SK-N-SH treated with all-trans-retinoic acid at 6 μM for 48 hours (cell line): ENCODE measurements at regions not wholly inside any gene's neighbourhood (a gene's known extent, or its start where the extent isn't known, plus 50 kb on each side); places are given as distances from the start of the nearest gene placed in this dataset.

ENCODE experiments used
- ATAC-seq: fragments of 200-7000 bp; cut with Tn5 transposase; 3 replicates; pipeline ENCODE4 v1.9.1; 2020; ENCODE audit warnings: mild to moderate bottlenecking, moderate library complexity
- ARNTL ChIP-seq: fragments of 450-650 bp; formaldehyde crosslinking; IDR thresholded peaks from 2 replicates; pipeline ENCODE4 v1.5.0; 2020; ENCODE audit warnings: low read depth, mild to moderate bottlenecking, moderate library complexity, borderline replicate concordance
- BACH2 ChIP-seq: fragments of 250-450 bp; sonication (Bioruptor Pico); IDR thresholded peaks from 2 replicates; pipeline ENCODE4 v1.9.0; 2021; ENCODE audit warnings: mild to moderate bottlenecking, borderline replicate concordance
- CREB5 ChIP-seq: fragments of 250-450 bp; sonication (Bioruptor Pico); IDR thresholded peaks from 2 replicates; pipeline ENCODE4 v1.5.1; 2020; ENCODE audit warnings: low read depth, mild to moderate bottlenecking, moderate library complexity
- CSDC2 ChIP-seq: fragments of 250-450 bp; sonication (Bioruptor Pico); IDR thresholded peaks from 2 replicates; pipeline ENCODE4 v1.5.0; 2020; ENCODE audit warnings: mild to moderate bottlenecking, moderate library complexity
- CSRNP3 ChIP-seq: fragments of 250-450 bp; sonication (Bioruptor Pico); IDR thresholded peaks from 2 replicates; pipeline ENCODE4 v1.5.1; 2021; ENCODE audit warnings: mild to moderate bottlenecking, moderate library complexity
- ESRRG ChIP-seq: fragments of 250-450 bp; sonication (Bioruptor Pico); IDR thresholded peaks from 2 replicates; pipeline ENCODE4 v1.6.1; 2021; ENCODE audit warnings: mild to moderate bottlenecking
- GLIS3 ChIP-seq: fragments of 250-450 bp; sonication (Bioruptor Pico); IDR thresholded peaks from 2 replicates; pipeline ENCODE4 v1.5.0; 2020; ENCODE audit warnings: mild to moderate bottlenecking, moderate library complexity
- ISL1 ChIP-seq: fragments of 250-450 bp; sonication (Bioruptor Pico); IDR thresholded peaks from 2 replicates; pipeline ENCODE4 v2.1.2; 2022; ENCODE audit warnings: mild to moderate bottlenecking, moderate library complexity
- OSR1 ChIP-seq: fragments of 250-450 bp; sonication (Bioruptor Pico); IDR thresholded peaks from 2 replicates; pipeline ENCODE4 v1.8.0; 2022; ENCODE audit warnings: moderate library complexity, mild to moderate bottlenecking, inconsistent platforms
- PATZ1 ChIP-seq: fragments of 250-450 bp; sonication (Bioruptor Pico); IDR thresholded peaks from 2 replicates; pipeline ENCODE4 v1.8.0; 2020; ENCODE audit warnings: mild to moderate bottlenecking, moderate library complexity, borderline replicate concordance
- POU6F1 ChIP-seq: fragments of 250-450 bp; sonication (Bioruptor Pico); IDR thresholded peaks from 2 replicates; pipeline ENCODE4 v1.8.0; 2021; ENCODE audit warnings: low read depth, mild to moderate bottlenecking, moderate library complexity, borderline replicate concordance
- RARB ChIP-seq: fragments of 250-450 bp; sonication (Bioruptor Pico); IDR thresholded peaks from 2 replicates; pipeline ENCODE4 v1.8.0; 2021; ENCODE audit warnings: mild to moderate bottlenecking, moderate library complexity
- SNAI2 ChIP-seq: fragments of 250-450 bp; sonication (Bioruptor Pico); IDR thresholded peaks from 2 replicates; pipeline ENCODE4 v1.5.0; 2020; ENCODE audit warnings: mild to moderate bottlenecking, moderate library complexity
- TCF4 ChIP-seq: fragments of 250-450 bp; sonication (Bioruptor Pico); IDR thresholded peaks from 2 replicates; pipeline ENCODE4 v1.8.0; 2021; ENCODE audit warnings: mild to moderate bottlenecking, moderate library complexity, borderline replicate concordance
- TOX ChIP-seq: fragments of 250-450 bp; sonication (Bioruptor Pico); IDR thresholded peaks from 2 replicates; pipeline ENCODE4 v1.8.0; 2021; ENCODE audit warnings: mild to moderate bottlenecking, moderate library complexity, borderline replicate concordance
- TSHZ2 ChIP-seq: fragments of 250-450 bp; sonication (Bioruptor Pico); IDR thresholded peaks from 2 replicates; pipeline ENCODE4 v1.5.0; 2020; ENCODE audit warnings: mild to moderate bottlenecking, moderate library complexity
- ZC3H10 ChIP-seq: fragments of 250-450 bp; sonication (Bioruptor Pico); IDR thresholded peaks from 2 replicates; pipeline ENCODE4 v1.5.1; 2021; ENCODE audit warnings: mild to moderate bottlenecking, moderate library complexity
- ZFP3 ChIP-seq: fragments of 250-450 bp; sonication (Bioruptor Pico); IDR thresholded peaks from 2 replicates; pipeline ENCODE4 v1.5.0; 2020; ENCODE audit warnings: mild to moderate bottlenecking, moderate library complexity
- ZFP30 ChIP-seq: fragments of 450-650 bp; formaldehyde crosslinking; IDR thresholded peaks from 2 replicates; pipeline ENCODE4 v1.5.0; 2022; ENCODE audit warnings: mild to moderate bottlenecking, moderate library complexity
- ZNF70 ChIP-seq: fragments of 450-650 bp; formaldehyde crosslinking; IDR thresholded peaks from 2 replicates; pipeline ENCODE4 v1.5.0; 2020; ENCODE audit warnings: mild to moderate bottlenecking, moderate library complexity
- ZNF8 ChIP-seq: fragments of 450-650 bp; formaldehyde crosslinking; IDR thresholded peaks from 2 replicates; pipeline ENCODE4 v1.5.0; 2020; ENCODE audit warnings: mild to moderate bottlenecking, moderate library complexity

- TF ChIP-seq TCF4 (CRISPR knock-in tag) (no peak), RARB (no peak), ZNF70 (CRISPR knock-in tag) (no peak), CSDC2 (CRISPR knock-in tag) (no peak), POU6F1 (no peak), PATZ1 (CRISPR knock-in tag) (no peak), ESRRG (CRISPR knock-in tag) (no peak), ZNF8 (CRISPR knock-in tag) (no peak), ZC3H10 (CRISPR knock-in tag) (no peak), TSHZ2 (CRISPR knock-in tag) (no peak), OSR1 (CRISPR knock-in tag) (no peak), ARNTL (no peak), ISL1 (CRISPR knock-in tag) (no peak), GLIS3 (CRISPR knock-in tag) (no peak), CSRNP3 (CRISPR knock-in tag) (no peak), SNAI2 (no peak), ZFP3 (CRISPR knock-in tag) (no peak), ZFP30 (CRISPR knock-in tag) (no peak), BACH2 (CRISPR knock-in tag) (no peak), TOX (no peak)
Measured at GRCh38 chr18:75864816-75865215, 437.3 kb upstream of the SMIM21 start.

GRCh38 chr18:75863696-75864095 is 436.2 kb upstream of the SMIM21 start:
- TF ChIP-seq TOX = no peak
- no peak for TF ChIP-seq ZNF70 (CRISPR knock-in tag)
- TF ChIP-seq SNAI2 = no peak
- TF ChIP-seq CREB5 = no peak
- no peak for TF ChIP-seq ISL1 (CRISPR knock-in tag)
- TF ChIP-seq POU6F1 = no peak
- TF ChIP-seq ZC3H10 (CRISPR knock-in tag) = no peak
- no peak for TF ChIP-seq ZFP3 (CRISPR knock-in tag)
- no peak for TF ChIP-seq RARB
- TF ChIP-seq TSHZ2 (CRISPR knock-in tag) = no peak
- TF ChIP-seq OSR1 (CRISPR knock-in tag) = no peak
- TF ChIP-seq CSRNP3 (CRISPR knock-in tag) = no peak
- no peak for TF ChIP-seq ZNF8 (CRISPR knock-in tag)
- ATAC-seq = no peak

More at GRCh38 chr18:75864816-75865215, 437.3 kb upstream of the SMIM21 start:
- no peak for ATAC-seq
